ENCODE measurements at regions not wholly inside any gene's neighbourhood (a gene's known extent, or its start where the extent isn't known, plus 50 kb on each side); places are given as distances from the start of the nearest gene placed in this dataset.

GRCh38 chr9:118215549-118215948 lies 511.3 kb downstream of the TLR4 start:
- ATAC-seq (no peak), DNase-seq (no peak)
- H3K4me1 ChIP-seq = no peaks in the 10 kb centered on the region
- no peaks in the 10 kb centered on the region for H3K36me3 ChIP-seq (ENCODE audit: insufficient read depth in 1 of 2, low read depth in 1 of 2)
- TF ChIP-seq, protein P1, sequence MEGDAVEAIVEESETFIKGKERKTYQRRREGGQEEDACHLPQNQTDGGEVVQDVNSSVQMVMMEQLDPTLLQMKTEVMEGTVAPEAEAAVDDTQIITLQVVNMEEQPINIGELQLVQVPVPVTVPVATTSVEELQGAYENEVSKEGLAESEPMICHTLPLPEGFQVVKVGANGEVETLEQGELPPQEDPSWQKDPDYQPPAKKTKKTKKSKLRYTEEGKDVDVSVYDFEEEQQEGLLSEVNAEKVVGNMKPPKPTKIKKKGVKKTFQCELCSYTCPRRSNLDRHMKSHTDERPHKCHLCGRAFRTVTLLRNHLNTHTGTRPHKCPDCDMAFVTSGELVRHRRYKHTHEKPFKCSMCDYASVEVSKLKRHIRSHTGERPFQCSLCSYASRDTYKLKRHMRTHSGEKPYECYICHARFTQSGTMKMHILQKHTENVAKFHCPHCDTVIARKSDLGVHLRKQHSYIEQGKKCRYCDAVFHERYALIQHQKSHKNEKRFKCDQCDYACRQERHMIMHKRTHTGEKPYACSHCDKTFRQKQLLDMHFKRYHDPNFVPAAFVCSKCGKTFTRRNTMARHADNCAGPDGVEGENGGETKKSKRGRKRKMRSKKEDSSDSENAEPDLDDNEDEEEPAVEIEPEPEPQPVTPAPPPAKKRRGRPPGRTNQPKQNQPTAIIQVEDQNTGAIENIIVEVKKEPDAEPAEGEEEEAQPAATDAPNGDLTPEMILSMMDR (IDR thresholded peaks at IDR 0.05) = no peak
- no peak overlapping the region for H3K4me3 ChIP-seq
- no peaks in the 10 kb centered on the region for H3K9me3 ChIP-seq
- intact Hi-C loops (cut with DNase I) = no loop called here
- no peak overlapping the region for H3K27ac ChIP-seq
- no peaks in the 10 kb centered on the region for H3K27me3 ChIP-seq (ENCODE audit: insufficient read depth in 3 of 3, low read length in 2 of 3)
- WGBS, 3 donors = 62 to 80% (median 71%) methylated on average over 1 of the region's 1 CpG

GRCh38 chr9:118222375-118222774 lies 518.2 kb downstream of the TLR4 start:
- Histone ChIP-seq H3K27me3 (ENCODE audit: insufficient read depth in 3 of 3, low read length in 2 of 3) (no peaks in the 10 kb centered on the region), H3K4me1 (no peaks in the 10 kb centered on the region), H3K4me3 (no peak overlapping the region), H3K36me3 (ENCODE audit: insufficient read depth in 1 of 2, low read depth in 1 of 2) (no peaks in the 10 kb centered on the region), H3K9me3 (no peaks in the 10 kb centered on the region), H3K27ac (no peak overlapping the region)
- DNase-seq (no peak), ATAC-seq (peak in 1 of 4 donors; percentile 51)
- 24 to 36% (median 26%) methylated on average over 3 of the region's 3 CpGs for WGBS, 3 donors
- TF ChIP-seq, protein P1 (IDR thresholded peaks at IDR 0.05) = no peak
- intact Hi-C loops (cut with DNase I) = no loop called here

DNA sequence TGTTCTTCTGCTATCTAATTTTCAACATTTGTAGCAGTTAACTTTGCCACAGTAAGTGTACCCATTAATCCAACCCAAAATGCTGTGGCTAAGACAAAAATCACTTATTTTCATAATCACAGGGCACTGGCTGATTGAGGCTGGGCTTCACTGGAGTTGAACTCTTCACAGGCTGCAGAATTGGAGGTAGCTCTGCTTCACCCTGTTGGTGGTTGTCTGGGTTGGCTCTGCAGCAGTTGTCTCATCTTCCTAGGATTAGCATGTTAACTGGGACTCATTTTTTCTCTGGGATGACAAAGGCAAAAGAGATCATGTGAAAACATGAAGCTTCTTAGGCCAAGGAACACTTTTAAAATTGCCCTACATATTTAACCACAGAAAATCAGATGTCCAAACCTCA lies 518.9 kb downstream of the TLR4 start:
- Histone ChIP-seq H3K4me1 (no peaks in the 10 kb centered on the region), H3K27ac (no peak overlapping the region)
- no peak for ATAC-seq

DNA sequence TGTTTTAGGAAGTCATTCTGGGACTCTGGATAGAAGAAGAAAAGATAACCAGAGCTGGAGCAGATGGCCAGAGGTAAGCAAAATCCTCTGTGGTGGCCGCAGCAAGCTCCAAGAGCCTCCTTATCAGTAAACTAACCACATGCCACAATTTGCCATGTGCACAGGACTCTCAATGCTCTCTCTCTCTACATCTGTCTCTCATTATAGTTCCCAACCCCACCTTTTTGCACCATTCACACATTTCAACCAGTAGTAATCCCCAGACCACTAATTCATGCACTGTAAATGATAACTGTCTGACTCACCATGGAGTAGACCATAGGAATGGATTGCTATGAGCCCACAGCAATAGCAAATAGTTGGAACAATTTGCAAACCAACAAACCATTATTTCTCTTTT lies 526.1 kb downstream of the TLR4 start:
- Histone ChIP-seq H3K27me3 (ENCODE audit: insufficient read depth in 3 of 3, low read length in 2 of 3) (no peaks in the 10 kb centered on the region), H3K27ac (no peak overlapping the region), H3K4me3 (no peak overlapping the region), H3K36me3 (ENCODE audit: insufficient read depth in 1 of 2, low read depth in 1 of 2) (no peaks in the 10 kb centered on the region), H3K4me1 (no peaks in the 10 kb centered on the region), H3K9me3 (no peaks in the 10 kb centered on the region)
- intact Hi-C loops (cut with DNase I) = no loop called here
- 33 to 57% (median 39%) methylated on average over 1 of the region's 1 CpG for WGBS, 3 donors
- no peak for DNase-seq
- ATAC-seq = no peak
- TF ChIP-seq, protein P1 (IDR thresholded peaks at IDR 0.05) = no peak

More for the DNA sequence above, 518.9 kb downstream of the TLR4 start:
- H3K36me3 ChIP-seq (ENCODE audit: insufficient read depth in 1 of 2, low read depth in 1 of 2) = no peaks in the 10 kb centered on the region
- no peaks in the 10 kb centered on the region for H3K27me3 ChIP-seq (ENCODE audit: insufficient read depth in 3 of 3, low read length in 2 of 3)
- H3K9me3 ChIP-seq = no peaks in the 10 kb centered on the region
- H3K4me3 ChIP-seq = no peak overlapping the region
- TF ChIP-seq, protein P1 (IDR thresholded peaks at IDR 0.05) = no peak
- intact Hi-C loops (cut with DNase I) = no loop called here
- DNase-seq = no peak

DNA sequence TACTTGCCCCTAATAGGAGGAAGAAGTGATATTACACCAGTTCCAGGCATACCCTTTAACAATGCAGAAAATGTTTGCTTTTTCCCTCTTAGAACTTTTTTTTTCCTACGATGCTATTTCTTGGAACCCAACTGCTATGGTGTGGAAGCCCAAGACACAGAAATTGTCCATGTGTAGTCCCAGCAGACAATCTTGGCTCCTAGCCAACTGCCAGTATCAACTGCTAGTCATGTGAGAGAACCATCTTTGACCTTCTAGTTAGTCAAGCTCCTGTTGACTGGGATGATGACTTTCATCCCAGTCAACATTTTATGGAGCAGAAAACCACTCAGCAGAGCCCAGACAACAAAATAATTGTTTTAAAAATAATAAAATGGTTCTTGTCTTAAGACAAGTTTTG lies 532.4 kb downstream of the TLR4 start:
- H3K36me3 ChIP-seq (ENCODE audit: insufficient read depth in 1 of 2, low read depth in 1 of 2) = no peaks in the 10 kb centered on the region
- TF ChIP-seq, protein P1 (IDR thresholded peaks at IDR 0.05) = no peak
- DNase-seq (no peak), ATAC-seq (no peak)
- no peaks in the 10 kb centered on the region for H3K4me1 ChIP-seq
- H3K9me3 ChIP-seq = peaks cover 8% of the 10 kb centered on the region
- no peaks in the 10 kb centered on the region for H3K27me3 ChIP-seq (ENCODE audit: insufficient read depth in 3 of 3, low read length in 2 of 3)
- H3K27ac ChIP-seq = no peak overlapping the region
- H3K4me3 ChIP-seq = no peak overlapping the region
- 83 to 100% (median 83%) methylated on average over 1 of the region's 1 CpG for WGBS, 3 donors
- intact Hi-C loops (cut with DNase I) = no loop called here

Measured in psoas muscle (tissue), 7 donors.